GM13977 (cell line): ENCODE measurements at regions not wholly inside any gene's neighbourhood (a gene's known extent, or its start where the extent isn't known, plus 50 kb on each side); places are given as distances from the start of the nearest gene placed in this dataset.

Experiments used
- DNase-seq: peaks from one replicate; pipeline ENCODE4 v3.0.0; 2012; ENCODE audit warnings: low spot score
- in situ Hi-C: fragments of 300-500 bp; cut with MboI; formaldehyde crosslinking; loops from one replicate; pipeline ENCODE4 v1.12.0; 2022; ENCODE audit warnings: low sequenced_read_pairs, low pct_unique_long_range_greater_than_20kb, mixed read lengths, inconsistent platforms; ENCODE audit not compliant: unreplicated experiment
- TF ChIP-seq, protein P1 (sequence below): IDR thresholded peaks from 2 replicates; pipeline ENCODE4 v1.5.1; 2012; ENCODE audit warnings: mild to moderate bottlenecking, control low read depth; ENCODE audit not compliant: insufficient read depth; ENCODE audit errors: extremely low read depth, missing control alignments

DNA sequence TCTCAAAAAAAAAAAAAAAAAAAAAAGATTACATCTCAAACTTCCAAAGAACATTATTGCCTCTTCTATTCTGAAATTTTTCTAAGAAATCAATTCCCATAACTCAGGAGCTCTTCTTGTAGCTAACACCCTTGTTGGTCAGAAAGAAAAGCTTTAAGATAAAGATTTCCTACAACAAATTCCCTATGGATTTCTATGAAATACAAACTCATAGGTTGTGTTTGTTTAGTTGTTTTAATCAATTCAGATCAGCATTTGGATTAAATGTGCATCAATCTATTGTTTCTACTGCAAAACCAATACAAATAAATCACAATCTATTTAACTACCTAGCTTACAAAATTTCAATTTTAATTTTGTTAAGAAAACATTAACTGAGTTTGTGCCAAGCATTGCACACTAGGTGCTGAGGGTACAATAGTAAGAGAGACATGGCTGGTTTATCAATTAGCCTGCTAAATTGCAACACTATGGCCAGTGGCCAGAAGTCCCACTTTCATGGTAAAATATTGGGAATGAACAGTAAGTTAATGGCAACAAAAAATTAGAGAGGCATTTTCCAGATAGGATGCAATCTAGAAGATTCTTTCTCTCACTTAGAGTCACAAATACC is 80.2 kb upstream of the MYCN start:
- in situ Hi-C loops, result no loop called here
- TF ChIP-seq, protein P1, sequence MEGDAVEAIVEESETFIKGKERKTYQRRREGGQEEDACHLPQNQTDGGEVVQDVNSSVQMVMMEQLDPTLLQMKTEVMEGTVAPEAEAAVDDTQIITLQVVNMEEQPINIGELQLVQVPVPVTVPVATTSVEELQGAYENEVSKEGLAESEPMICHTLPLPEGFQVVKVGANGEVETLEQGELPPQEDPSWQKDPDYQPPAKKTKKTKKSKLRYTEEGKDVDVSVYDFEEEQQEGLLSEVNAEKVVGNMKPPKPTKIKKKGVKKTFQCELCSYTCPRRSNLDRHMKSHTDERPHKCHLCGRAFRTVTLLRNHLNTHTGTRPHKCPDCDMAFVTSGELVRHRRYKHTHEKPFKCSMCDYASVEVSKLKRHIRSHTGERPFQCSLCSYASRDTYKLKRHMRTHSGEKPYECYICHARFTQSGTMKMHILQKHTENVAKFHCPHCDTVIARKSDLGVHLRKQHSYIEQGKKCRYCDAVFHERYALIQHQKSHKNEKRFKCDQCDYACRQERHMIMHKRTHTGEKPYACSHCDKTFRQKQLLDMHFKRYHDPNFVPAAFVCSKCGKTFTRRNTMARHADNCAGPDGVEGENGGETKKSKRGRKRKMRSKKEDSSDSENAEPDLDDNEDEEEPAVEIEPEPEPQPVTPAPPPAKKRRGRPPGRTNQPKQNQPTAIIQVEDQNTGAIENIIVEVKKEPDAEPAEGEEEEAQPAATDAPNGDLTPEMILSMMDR, result no peak
- no peak for DNase-seq

DNA sequence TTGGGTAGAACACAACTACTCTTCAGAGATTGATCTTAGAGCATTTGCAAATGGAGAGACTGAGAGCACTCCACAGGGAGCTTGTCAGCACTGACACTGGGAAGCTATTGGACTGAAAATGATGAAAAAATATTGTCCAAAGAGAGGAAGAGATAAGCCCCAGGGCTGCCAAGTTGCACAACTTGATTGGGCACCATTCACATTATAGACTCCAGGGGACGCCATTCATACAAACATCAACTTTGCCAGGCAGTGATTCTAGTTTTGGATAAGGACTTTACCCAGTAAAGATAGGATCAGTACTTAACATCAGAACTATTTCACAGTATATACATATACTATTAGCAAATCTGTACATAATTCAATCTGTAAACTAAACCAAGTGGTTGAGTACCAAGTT is 79.6 kb upstream of the MYCN start:
- no peak for DNase-seq
- TF ChIP-seq, protein P1, result no peak
- in situ Hi-C loops, result no loop called here

DNA sequence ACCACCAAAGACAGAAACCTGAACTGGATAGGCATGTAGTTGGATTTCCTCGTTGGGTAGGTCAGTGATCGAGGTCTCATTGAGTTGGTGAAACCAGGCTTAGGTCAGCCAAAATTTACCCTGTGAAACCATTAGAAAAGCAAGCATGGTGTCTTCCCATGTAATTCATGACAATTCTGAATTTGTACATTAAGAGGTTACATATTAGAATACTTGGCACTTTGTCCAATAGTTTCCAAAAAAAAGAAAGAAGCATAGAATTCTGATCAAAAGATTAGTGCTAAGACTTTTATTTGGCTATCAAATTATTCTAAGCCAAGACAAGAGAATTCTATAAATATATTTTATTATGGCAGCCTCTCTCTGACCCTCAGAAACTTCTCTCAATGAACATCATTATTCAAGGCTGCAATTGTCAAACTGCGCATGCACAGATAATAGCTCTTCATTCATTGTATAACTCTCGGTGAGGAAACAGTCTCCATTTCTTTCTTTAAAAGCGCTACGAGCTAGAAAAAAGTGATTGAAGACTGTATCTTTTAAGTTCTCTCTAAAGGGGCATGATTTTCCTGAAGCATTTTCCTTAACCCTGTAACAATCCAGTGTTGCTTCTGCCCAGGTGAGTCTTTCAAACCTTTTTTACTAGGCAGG is 79.1 kb upstream of the MYCN start:
- no peak for DNase-seq
- TF ChIP-seq, protein P1, result no peak
- in situ Hi-C loops, result no loop called here

DNA sequence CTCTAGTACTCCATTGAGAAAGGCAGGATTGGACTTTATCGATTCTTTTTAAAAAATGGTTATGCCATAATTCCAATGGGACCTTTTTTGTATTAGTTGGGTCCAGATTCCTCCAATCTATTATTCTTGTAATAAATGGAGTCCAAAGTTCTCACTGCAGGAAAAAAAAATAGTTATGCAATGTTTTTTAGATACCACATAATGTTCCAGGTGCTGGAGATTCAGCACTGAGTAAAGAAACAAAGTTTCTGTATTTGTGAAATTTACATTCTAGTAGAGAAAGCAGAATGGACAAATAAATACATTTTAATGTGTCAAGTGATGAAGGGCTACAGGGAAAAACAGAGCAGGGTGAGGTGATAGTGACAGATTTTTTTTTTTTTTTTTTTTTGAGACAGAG is 78.5 kb upstream of the MYCN start:
- in situ Hi-C loops, result no loop called here
- TF ChIP-seq, protein P1, result no peak
- no peak for DNase-seq

DNA sequence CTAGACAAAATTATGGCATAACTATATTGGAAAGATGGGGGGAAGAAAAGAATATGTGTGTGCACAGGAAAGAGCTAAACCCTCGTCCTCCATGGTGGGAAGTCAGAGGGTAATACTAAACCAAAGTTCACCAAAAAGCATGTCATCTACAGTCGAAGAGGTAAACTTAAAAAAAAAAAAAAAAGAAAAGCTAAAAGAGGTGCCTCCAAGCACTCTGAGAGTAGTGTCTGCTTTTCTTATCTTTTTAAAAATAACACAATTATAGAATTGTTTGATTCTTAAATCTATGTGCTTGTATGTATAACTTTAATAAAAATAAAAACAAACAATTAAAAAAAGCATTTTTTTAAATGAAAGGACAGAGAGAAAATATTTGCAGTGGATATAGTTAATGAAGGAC is 77.3 kb upstream of the MYCN start:
- TF ChIP-seq, protein P1, result no peak
- no peak for DNase-seq
- in situ Hi-C loops, result no loop called here

DNA sequence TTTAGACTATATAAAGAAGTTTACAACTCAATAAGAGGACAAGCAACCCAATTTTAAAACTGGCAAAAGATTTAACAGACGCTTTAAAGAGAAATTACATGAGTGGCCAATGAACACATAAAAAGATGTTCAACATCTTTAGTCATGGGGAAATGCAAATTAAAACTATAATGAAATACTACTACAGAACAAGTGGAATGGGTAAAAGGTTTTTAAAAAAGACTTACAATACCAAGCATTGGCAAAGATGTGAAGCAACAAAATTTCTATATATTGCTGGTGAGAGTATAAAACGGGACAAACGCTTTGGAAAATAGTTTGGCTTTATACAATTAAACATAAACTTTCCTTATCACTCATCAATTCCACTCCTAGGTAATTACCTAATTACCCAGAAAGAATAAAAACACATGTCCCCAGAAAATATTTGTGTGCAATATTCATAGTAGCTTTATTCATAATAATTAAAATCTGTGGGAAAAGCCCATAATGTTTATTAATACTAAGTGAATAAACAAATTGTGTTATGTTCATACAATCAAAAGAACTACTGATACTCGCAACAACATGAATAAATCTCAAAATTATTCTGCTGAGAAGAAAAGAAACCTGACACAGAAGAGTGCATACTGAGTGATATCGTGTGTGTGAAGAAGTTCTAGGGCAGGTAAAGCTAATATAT is 76.7 kb upstream of the MYCN start:
- in situ Hi-C loops, result no loop called here
- TF ChIP-seq, protein P1, result no peak
- DNase-seq, result no peak
